Neural progenitor cell (in vitro differentiated cells): ENCODE measurements at regions not wholly inside any gene's neighbourhood (a gene's known extent, or its start where the extent isn't known, plus 50 kb on each side); places are given as distances from the start of the nearest gene placed in this dataset.

ENCODE experiments used
- DNase-seq: peaks from one replicate; pipeline ENCODE4 v3.0.0-alpha.2; 2016; ENCODE audit warnings: low spot score
- H2AFZ ChIP-seq: fragments of 200-600 bp; sonication (generic); replicated peaks from 2 replicates; pipeline ENCODE4 v1.6.1; 2016; ENCODE audit warnings: antibody characterized with exemption
- H3F3A ChIP-seq: fragments of 200-600 bp; sonication (generic); 2 replicates; pipeline ENCODE4 v1.6.1; 2016; ENCODE audit warnings: antibody characterized with exemption, low read depth
- H3K27ac ChIP-seq: fragments of 200-600 bp; sonication (generic); 2 replicates; pipeline ENCODE4 v1.5.1; 2016; ENCODE audit warnings: mild to moderate bottlenecking
- H3K27me3 ChIP-seq: fragments of 200-600 bp; sonication (generic); 2 replicates; pipeline ENCODE4 v1.6.1; 2016; ENCODE audit warnings: mild to moderate bottlenecking, moderate library complexity
- H3K36me3 ChIP-seq: fragments of 200-600 bp; sonication (generic); 2 replicates; pipeline ENCODE4 v1.5.1; 2016
- H3K4me1 ChIP-seq: fragments of 200-600 bp; sonication (generic); 2 replicates; pipeline ENCODE4 v1.6.1; 2016; ENCODE audit warnings: mixed run types
- H3K4me2 ChIP-seq: fragments of 200-600 bp; sonication (generic); 2 replicates; pipeline ENCODE4 v1.6.1; 2016
- H3K4me3 ChIP-seq: fragments of 200-600 bp; sonication (generic); 2 replicates; pipeline ENCODE4 v1.5.1; 2016
- H3K79me2 ChIP-seq: fragments of 200-600 bp; sonication (generic); 2 replicates; pipeline ENCODE4 v1.6.1; 2016; ENCODE audit warnings: low read depth
- H3K9ac ChIP-seq: fragments of 200-600 bp; sonication (generic); 2 replicates; pipeline ENCODE4 v1.6.1; 2016
- H3K9me3 ChIP-seq: fragments of 200-600 bp; sonication (generic); 2 replicates; pipeline ENCODE4 v1.5.1; 2016; ENCODE audit warnings: low read depth
- H4K20me1 ChIP-seq: fragments of 200-600 bp; sonication (generic); 2 replicates; pipeline ENCODE4 v1.6.1; 2016; ENCODE audit warnings: low read depth
- H3K27ac Mint-ChIP-seq: 3 replicates; pipeline ENCODE4 v1.8.0; 2021; ENCODE audit warnings: mixed read lengths
- H3K27me3 Mint-ChIP-seq: 2 replicates; pipeline ENCODE4 v1.8.0; 2022; ENCODE audit warnings: low read depth, mild to moderate bottlenecking, inconsistent platforms, moderate library complexity, mixed read lengths; ENCODE audit not compliant: insufficient read depth
- H3K36me3 Mint-ChIP-seq: 3 replicates; pipeline ENCODE4 v1.8.0; 2021; ENCODE audit warnings: mixed read lengths
- H3K4me1 Mint-ChIP-seq: 3 replicates; pipeline ENCODE4 v1.8.0; 2021; ENCODE audit warnings: mixed read lengths
- H3K4me3 Mint-ChIP-seq: 3 replicates; pipeline ENCODE4 v1.8.0; 2021; ENCODE audit warnings: mild to moderate bottlenecking, moderate library complexity, mixed read lengths
- H3K9me3 Mint-ChIP-seq: 3 replicates; pipeline ENCODE4 v1.8.0; 2020; ENCODE audit warnings: mixed read lengths
- CTCF ChIP-seq: fragments of 200-600 bp; sonication (generic); IDR thresholded peaks from 2 replicates; pipeline ENCODE4 v1.5.1; 2017; ENCODE audit warnings: antibody characterized with exemption, mild to moderate bottlenecking
- EZH2 ChIP-seq: fragments of 200-600 bp; sonication (generic); IDR thresholded peaks from 2 replicates; pipeline ENCODE4 v1.6.1; 2017; ENCODE audit warnings: antibody characterized with exemption, mild to moderate bottlenecking, moderate library complexity
- EZH2phosphoT487 ChIP-seq: fragments of 200-600 bp; sonication (generic); IDR thresholded peaks from 2 replicates; pipeline ENCODE4 v1.6.1; 2017; ENCODE audit warnings: antibody characterized with exemption

GRCh38 chr2:15829091-15829801 is 111.1 kb upstream of the MYCN start:
- H3K4me3 Mint-ChIP-seq, result no peak overlapping the region
- DNase-seq, result no peak
- Histone ChIP-seq H3F3A (peaks cover 34% of the 10 kb centered on the region), H3K79me2 (no peaks in the 10 kb centered on the region), H4K20me1 (no peaks in the 10 kb centered on the region), H3K27ac (no peak overlapping the region), H3K27me3 (no peaks in the 10 kb centered on the region), H3K4me1 (peaks cover 33% of the 10 kb centered on the region), H2AFZ (no peak overlapping the region), H3K36me3 (no peaks in the 10 kb centered on the region), H3K9me3 (no peaks in the 10 kb centered on the region), H3K9ac (no peak overlapping the region), H3K4me2 (no peak overlapping the region), H3K4me3 (no peak overlapping the region)
- TF ChIP-seq CTCF (no peak), EZH2phosphoT487 (no peak), EZH2 (no peak)
- H3K27me3 Mint-ChIP-seq, result peaks cover 10% of the 10 kb centered on the region
- no peaks in the 10 kb centered on the region for H3K36me3 Mint-ChIP-seq
- H3K4me1 Mint-ChIP-seq, result peaks cover 14% of the 10 kb centered on the region
- peaks cover 6% of the 10 kb centered on the region for H3K9me3 Mint-ChIP-seq
- no peak overlapping the region for H3K27ac Mint-ChIP-seq

GRCh38 chr2:15829985-15830384 is 110.4 kb upstream of the MYCN start:
- Mint-ChIP-seq H3K27me3 (peaks cover 6% of the 10 kb centered on the region), H3K4me1 (peaks cover 14% of the 10 kb centered on the region), H3K36me3 (no peaks in the 10 kb centered on the region), H3K9me3 (peaks cover 8% of the 10 kb centered on the region), H3K27ac (no peak overlapping the region), H3K4me3 (no peak overlapping the region)
- TF ChIP-seq EZH2 (no peak), EZH2phosphoT487 (no peak), CTCF (no peak)
- no peaks in the 10 kb centered on the region for H3K9me3 ChIP-seq
- H3K4me1 ChIP-seq, result peaks cover 29% of the 10 kb centered on the region
- no peaks in the 10 kb centered on the region for H4K20me1 ChIP-seq
- no peak overlapping the region for H2AFZ ChIP-seq
- no peak overlapping the region for H3K9ac ChIP-seq
- no peaks in the 10 kb centered on the region for H3K27me3 ChIP-seq
- no peaks in the 10 kb centered on the region for H3K36me3 ChIP-seq
- H3K79me2 ChIP-seq, result no peaks in the 10 kb centered on the region
- no peak overlapping the region for H3K27ac ChIP-seq
- no peak overlapping the region for H3K4me2 ChIP-seq
- no peak for DNase-seq
- no peak overlapping the region for H3K4me3 ChIP-seq
- H3F3A ChIP-seq, result peaks cover 29% of the 10 kb centered on the region

GRCh38 chr2:15830937-15831549 is 109.3 kb upstream of the MYCN start:
- no peak overlapping the region for H3K4me3 Mint-ChIP-seq
- H3K9ac ChIP-seq, result no peak overlapping the region
- H3K79me2 ChIP-seq, result no peaks in the 10 kb centered on the region
- no peak overlapping the region for H3K4me2 ChIP-seq
- H3K4me1 Mint-ChIP-seq, result peaks cover 5% of the 10 kb centered on the region
- H4K20me1 ChIP-seq, result no peaks in the 10 kb centered on the region
- peaks cover 18% of the 10 kb centered on the region for H3F3A ChIP-seq
- peaks cover 2% of the 10 kb centered on the region for H3K27me3 Mint-ChIP-seq
- no peaks in the 10 kb centered on the region for H3K36me3 Mint-ChIP-seq
- no peaks in the 10 kb centered on the region for H3K36me3 ChIP-seq
- no peaks in the 10 kb centered on the region for H3K27me3 ChIP-seq
- no peaks in the 10 kb centered on the region for H3K9me3 ChIP-seq
- H3K27ac Mint-ChIP-seq, result no peak overlapping the region
- H3K4me1 ChIP-seq, result peaks cover 18% of the 10 kb centered on the region
- H2AFZ ChIP-seq, result no peak overlapping the region
- no peak overlapping the region for H3K27ac ChIP-seq
- H3K9me3 Mint-ChIP-seq, result peaks cover 8% of the 10 kb centered on the region
- no peak overlapping the region for H3K4me3 ChIP-seq
- TF ChIP-seq CTCF (no peak), EZH2 (no peak), EZH2phosphoT487 (no peak)
- no peak for DNase-seq
